B cell (primary cell): ENCODE measurements at regions not wholly inside any gene's neighbourhood (a gene's known extent, or its start where the extent isn't known, plus 50 kb on each side); places are given as distances from the start of the nearest gene placed in this dataset.

Experiments
- CTCF ChIP-seq: fragments of 200-600 bp; IDR thresholded peaks from one replicate; pipeline ENCODE4 v1.8.0; 2022; ENCODE audit warnings: antibody characterized with exemption, mild to moderate bottlenecking
- EZH2 ChIP-seq: IDR thresholded peaks from 2 replicates; pipeline ENCODE4 v1.6.1; 2012; ENCODE audit warnings: borderline replicate concordance, low read depth, mild to moderate bottlenecking, moderate library complexity, low read length; ENCODE audit not compliant: insufficient read depth, poor library complexity, severe bottlenecking

- TF ChIP-seq CTCF (no peak), EZH2 (no peak)
Measured at GRCh38 chr4:31714238-31714637, 994.1 kb downstream of the PCDH7 start.
